ENCODE measurements at regions not wholly inside any gene's neighbourhood (a gene's known extent, or its start where the extent isn't known, plus 50 kb on each side); places are given as distances from the start of the nearest gene placed in this dataset.

DNA sequence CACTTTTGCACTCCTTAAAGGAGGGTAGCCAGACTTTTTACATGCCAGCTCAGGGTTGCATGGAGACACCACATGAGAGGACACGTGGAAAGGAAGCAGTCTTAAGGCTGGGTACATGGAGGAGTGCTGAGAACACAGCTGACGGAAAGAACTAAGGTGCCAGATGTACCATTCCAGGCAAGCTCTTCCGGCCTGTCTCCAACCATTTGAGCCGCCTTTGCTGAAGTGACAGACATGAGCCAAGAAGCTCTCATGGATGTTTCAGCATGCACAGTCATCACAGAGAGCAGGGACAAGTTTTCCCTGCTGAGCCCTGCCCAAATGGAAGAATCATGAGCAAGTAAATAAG is 83.4 kb upstream of the BMP2K start:
- H3K4me3 Mint-ChIP-seq = no peak overlapping the region
- Histone ChIP-seq H3K36me3 (ENCODE audit: insufficient read depth, low read length) (no peaks in the 10 kb centered on the region), H3K27ac (ENCODE audit: low read depth in 1 of 2, low read length in 2 of 2) (no peak overlapping the region), H3K4me1 (ENCODE audit: insufficient read depth, low read length) (no peaks in the 10 kb centered on the region), H3K27me3 (ENCODE audit: control insufficient read depth in 1 of 2, insufficient read depth in 2 of 2, low read length in 2 of 2) (no peaks in the 10 kb centered on the region), H3K9me3 (ENCODE audit: control insufficient read depth in 1 of 2, insufficient read depth in 1 of 2, low read length in 2 of 2) (no peaks in the 10 kb centered on the region), H3K4me3 (ENCODE audit: low read length) (no peak overlapping the region)
- H3K4me1 Mint-ChIP-seq (ENCODE audit: low read depth) = no peaks in the 10 kb centered on the region
- POLR2A ChIA-PET = no interaction called here
- TF ChIP-seq, protein P1, sequence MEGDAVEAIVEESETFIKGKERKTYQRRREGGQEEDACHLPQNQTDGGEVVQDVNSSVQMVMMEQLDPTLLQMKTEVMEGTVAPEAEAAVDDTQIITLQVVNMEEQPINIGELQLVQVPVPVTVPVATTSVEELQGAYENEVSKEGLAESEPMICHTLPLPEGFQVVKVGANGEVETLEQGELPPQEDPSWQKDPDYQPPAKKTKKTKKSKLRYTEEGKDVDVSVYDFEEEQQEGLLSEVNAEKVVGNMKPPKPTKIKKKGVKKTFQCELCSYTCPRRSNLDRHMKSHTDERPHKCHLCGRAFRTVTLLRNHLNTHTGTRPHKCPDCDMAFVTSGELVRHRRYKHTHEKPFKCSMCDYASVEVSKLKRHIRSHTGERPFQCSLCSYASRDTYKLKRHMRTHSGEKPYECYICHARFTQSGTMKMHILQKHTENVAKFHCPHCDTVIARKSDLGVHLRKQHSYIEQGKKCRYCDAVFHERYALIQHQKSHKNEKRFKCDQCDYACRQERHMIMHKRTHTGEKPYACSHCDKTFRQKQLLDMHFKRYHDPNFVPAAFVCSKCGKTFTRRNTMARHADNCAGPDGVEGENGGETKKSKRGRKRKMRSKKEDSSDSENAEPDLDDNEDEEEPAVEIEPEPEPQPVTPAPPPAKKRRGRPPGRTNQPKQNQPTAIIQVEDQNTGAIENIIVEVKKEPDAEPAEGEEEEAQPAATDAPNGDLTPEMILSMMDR (IDR thresholded peaks at IDR 0.05) = no peak
- ATAC-seq (ENCODE audit: poor library complexity) = no peak
- no peaks in the 10 kb centered on the region for H3K27me3 Mint-ChIP-seq
- intact Hi-C loops (cut with DNase I, micrococcal nuclease) = no loop called here
- no peaks in the 10 kb centered on the region for H3K9me3 Mint-ChIP-seq
- H3K27ac Mint-ChIP-seq = no peak overlapping the region
- CTCF ChIA-PET = no interaction called here
- no peak for DNase-seq
- H3K36me3 Mint-ChIP-seq (ENCODE audit: low read depth) = no peaks in the 10 kb centered on the region

DNA sequence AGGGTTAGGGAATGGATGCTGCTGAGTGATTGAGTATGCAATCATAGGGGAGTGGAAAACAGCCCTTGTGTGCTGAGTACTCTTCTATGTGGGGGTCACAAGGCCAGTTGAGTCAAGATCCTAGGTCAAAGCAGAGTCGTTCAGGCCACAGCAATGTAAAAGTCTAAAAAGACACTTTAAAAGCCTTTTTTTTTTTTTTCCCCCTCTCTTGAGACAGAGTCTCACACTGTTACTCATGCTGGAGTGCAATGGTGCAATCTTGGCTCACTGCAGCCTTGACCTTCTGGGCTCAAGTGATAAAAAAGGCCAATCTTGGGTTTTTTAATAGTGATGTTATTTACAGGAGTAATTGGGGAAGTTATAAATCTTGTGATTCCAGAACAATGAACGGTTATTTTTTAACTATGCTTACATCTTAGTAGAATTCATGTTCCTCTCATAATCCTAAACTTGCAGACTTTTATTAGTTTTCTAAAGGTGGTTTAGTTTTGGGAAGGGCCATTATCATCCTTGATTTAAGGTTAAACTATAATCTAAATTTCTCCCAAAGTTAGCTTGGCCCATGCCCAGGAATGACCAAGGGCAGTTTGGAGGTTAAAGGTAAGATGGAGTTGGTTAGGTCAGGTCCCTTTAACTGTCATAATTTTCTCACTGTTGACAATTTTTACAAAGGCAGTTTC is 82.2 kb upstream of the BMP2K start:
- H3K27ac Mint-ChIP-seq = no peak overlapping the region
- H3K9me3 Mint-ChIP-seq = no peaks in the 10 kb centered on the region

DNA sequence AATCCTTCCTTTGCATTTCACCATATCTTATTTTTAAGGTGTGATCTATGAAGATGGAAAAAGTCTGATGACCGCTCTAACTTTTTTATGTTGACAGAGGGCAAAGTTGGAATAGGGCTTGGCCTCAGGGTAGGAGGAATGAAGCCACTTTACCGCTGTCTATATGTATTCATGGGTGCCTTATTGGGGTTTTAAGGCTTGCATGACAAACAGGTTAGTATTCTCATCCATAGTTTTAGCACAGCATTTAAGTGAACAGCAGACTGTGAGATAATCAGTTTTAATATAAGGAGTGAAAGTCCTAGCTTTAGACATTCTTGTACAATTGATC is 81.7 kb upstream of the BMP2K start:
- Mint-ChIP-seq H3K9me3 (no peaks in the 10 kb centered on the region), H3K27ac (no peak overlapping the region), H3K36me3 (ENCODE audit: low read depth) (no peaks in the 10 kb centered on the region), H3K27me3 (no peaks in the 10 kb centered on the region), H3K4me1 (ENCODE audit: low read depth) (no peaks in the 10 kb centered on the region), H3K4me3 (no peak overlapping the region)
- Histone ChIP-seq H3K27me3 (ENCODE audit: control insufficient read depth in 1 of 2, insufficient read depth in 2 of 2, low read length in 2 of 2) (no peaks in the 10 kb centered on the region), H3K4me3 (ENCODE audit: low read length) (no peak overlapping the region), H3K9me3 (ENCODE audit: control insufficient read depth in 1 of 2, insufficient read depth in 1 of 2, low read length in 2 of 2) (no peaks in the 10 kb centered on the region), H3K36me3 (ENCODE audit: insufficient read depth, low read length) (no peaks in the 10 kb centered on the region), H3K27ac (ENCODE audit: low read depth in 1 of 2, low read length in 2 of 2) (no peak overlapping the region), H3K4me1 (ENCODE audit: insufficient read depth, low read length) (no peaks in the 10 kb centered on the region)
- intact Hi-C loops (cut with DNase I, micrococcal nuclease) = no loop called here
- TF ChIP-seq, protein P1 (IDR thresholded peaks at IDR 0.05) = no peak
- ChIA-PET POLR2A (no interaction called here), CTCF (no interaction called here)
- ATAC-seq (ENCODE audit: poor library complexity) = no peak
- DNase-seq = no peak

More for the DNA sequence above, 82.2 kb upstream of the BMP2K start:
- Histone ChIP-seq H3K4me1 (ENCODE audit: insufficient read depth, low read length) (no peaks in the 10 kb centered on the region), H3K36me3 (ENCODE audit: insufficient read depth, low read length) (no peaks in the 10 kb centered on the region), H3K4me3 (ENCODE audit: low read length) (no peak overlapping the region), H3K9me3 (ENCODE audit: control insufficient read depth in 1 of 2, insufficient read depth in 1 of 2, low read length in 2 of 2) (no peaks in the 10 kb centered on the region), H3K27ac (ENCODE audit: low read depth in 1 of 2, low read length in 2 of 2) (no peak overlapping the region), H3K27me3 (ENCODE audit: control insufficient read depth in 1 of 2, insufficient read depth in 2 of 2, low read length in 2 of 2) (no peaks in the 10 kb centered on the region)
- no peak for ATAC-seq (ENCODE audit: poor library complexity)
- Mint-ChIP-seq H3K4me1 (ENCODE audit: low read depth) (no peaks in the 10 kb centered on the region), H3K36me3 (ENCODE audit: low read depth) (no peaks in the 10 kb centered on the region), H3K27me3 (no peaks in the 10 kb centered on the region), H3K4me3 (no peak overlapping the region)
- ChIA-PET POLR2A (no interaction called here), CTCF (no interaction called here)
- no peak for DNase-seq
- intact Hi-C loops (cut with DNase I, micrococcal nuclease) = no loop called here
- TF ChIP-seq, protein P1 (IDR thresholded peaks at IDR 0.05) = no peak

Measured in CD4-positive, alpha-beta T cell (primary cell).